Thymus (tissue), 11 donors: ENCODE measurements at regions not wholly inside any gene's neighbourhood (a gene's known extent, or its start where the extent isn't known, plus 50 kb on each side); places are given as distances from the start of the nearest gene placed in this dataset.

Experiments
- DNase-seq, 9 donors: peaks; one replicate each; pipeline ENCODE4 v3.0.0-alpha.2; 2013; ENCODE audit warnings: low spot score in 9 of 9, low read depth in 6 of 9, missing footprints in 1 of 9
- H3K27ac ChIP-seq, 2 donors: one replicate each; pipeline ENCODE4 v1.5.1; 2013; ENCODE audit warnings: control low read depth in 1 of 2, low read depth in 1 of 2, low read length in 1 of 2, mild to moderate bottlenecking in 1 of 2, moderate library complexity in 1 of 2
- H3K27me3 ChIP-seq, 2 donors: one replicate each; pipeline ENCODE4 v1.5.1; 2013; ENCODE audit warnings: low read length in 1 of 2; ENCODE audit not compliant: control insufficient read depth in 2 of 2, insufficient read depth in 1 of 2
- H3K36me3 ChIP-seq, 2 donors: one replicate each; pipeline ENCODE4 v1.5.1; 2013; ENCODE audit warnings: low read length in 1 of 2, mild to moderate bottlenecking in 1 of 2, moderate library complexity in 1 of 2; ENCODE audit not compliant: control insufficient read depth in 2 of 2, insufficient read depth in 2 of 2
- H3K4me1 ChIP-seq, 2 donors: one replicate each; pipeline ENCODE4 v1.5.1; 2013; ENCODE audit warnings: low read length in 2 of 2; ENCODE audit not compliant: control insufficient read depth in 2 of 2, insufficient read depth in 2 of 2
- H3K4me3 ChIP-seq, 2 donors: one replicate each; pipeline ENCODE4 v1.5.1; 2013; ENCODE audit warnings: low read length in 2 of 2, control low read depth in 1 of 2, mild to moderate bottlenecking in 1 of 2
- H3K9me3 ChIP-seq, 2 donors: one replicate each; pipeline ENCODE4 v1.5.1; 2013; ENCODE audit warnings: low read length in 1 of 2, mild to moderate bottlenecking in 1 of 2; ENCODE audit not compliant: control insufficient read depth in 2 of 2, insufficient read depth in 1 of 2
- WGBS: extraction: QIAGEN DNeasy Blood & Tissue Kit; methylation state at CpG from one replicate; pipeline ENCODE4 v1.1.7; 2013; 5-methylcytosine and 5-hydroxymethylcytosine counted together
- donor health status: healthy.

DNA sequence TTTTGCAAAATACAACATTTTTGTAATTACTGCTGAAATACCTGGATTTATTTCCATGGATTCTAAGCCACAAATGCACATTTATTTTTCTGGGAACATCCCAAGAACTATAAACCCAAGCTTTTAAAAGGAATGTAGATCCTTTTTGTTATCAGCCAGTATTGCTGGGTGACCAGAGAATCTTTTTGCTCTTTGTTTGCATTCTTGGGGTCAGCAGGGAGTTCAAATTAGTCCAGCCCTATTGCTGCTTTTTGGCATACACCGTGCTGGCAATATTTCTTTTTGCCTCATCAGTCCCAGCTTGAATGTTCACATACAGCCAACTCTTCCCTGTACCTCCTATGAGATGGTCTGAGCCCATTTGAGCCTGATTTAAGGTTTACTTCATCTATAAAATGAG lies 155.2 kb upstream of the CNR1 start:
- Histone ChIP-seq H3K9me3 (no peaks in the 10 kb centered on the region), H3K27me3 (no peaks in the 10 kb centered on the region), H3K36me3 (no peaks in the 10 kb centered on the region), H3K4me1 (no peaks in the 10 kb centered on the region), H3K4me3 (no peak overlapping the region), H3K27ac (no peak overlapping the region)
- no peak for DNase-seq
- 93% methylated on average over 1 of the region's 1 CpG for WGBS

GRCh38 chr6:88311561-88311960 lies 145.4 kb upstream of the CNR1 start:
- no peaks in the 10 kb centered on the region for H3K36me3 ChIP-seq
- H3K4me3 ChIP-seq: no peak overlapping the region
- WGBS: 94% methylated on average over 10 of the region's 10 CpGs
- no peaks in the 10 kb centered on the region for H3K4me1 ChIP-seq
- H3K27ac ChIP-seq: no peak overlapping the region
- no peaks in the 10 kb centered on the region for H3K27me3 ChIP-seq
- no peaks in the 10 kb centered on the region for H3K9me3 ChIP-seq
- DNase-seq: no peak

DNA sequence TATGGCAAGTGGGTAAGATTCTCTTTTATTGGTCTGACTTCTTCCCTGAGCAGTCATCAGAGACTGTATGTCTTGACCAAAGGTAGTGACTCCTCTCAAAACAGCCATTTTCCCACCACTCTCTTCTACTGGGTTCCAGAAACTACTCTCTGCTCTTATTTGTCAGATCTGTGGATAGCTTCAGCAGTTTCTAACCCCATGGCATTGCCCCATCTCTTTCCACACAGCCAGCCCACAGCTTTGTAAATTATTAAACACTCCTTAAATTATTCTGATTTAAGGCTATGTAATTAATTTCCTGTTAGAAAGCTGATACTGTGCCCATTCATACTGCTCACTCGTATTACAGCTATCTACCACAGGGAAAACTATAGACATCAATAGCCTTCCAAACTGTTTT lies 138.4 kb upstream of the CNR1 start:
- Histone ChIP-seq H3K27ac (no peak overlapping the region), H3K27me3 (no peaks in the 10 kb centered on the region), H3K4me1 (no peaks in the 10 kb centered on the region), H3K4me3 (no peak overlapping the region), H3K36me3 (no peaks in the 10 kb centered on the region), H3K9me3 (no peaks in the 10 kb centered on the region)
- 92% methylated on average over 1 of the region's 1 CpG for whole genome bisulfite sequencing
- no peak for DNase-seq

DNA sequence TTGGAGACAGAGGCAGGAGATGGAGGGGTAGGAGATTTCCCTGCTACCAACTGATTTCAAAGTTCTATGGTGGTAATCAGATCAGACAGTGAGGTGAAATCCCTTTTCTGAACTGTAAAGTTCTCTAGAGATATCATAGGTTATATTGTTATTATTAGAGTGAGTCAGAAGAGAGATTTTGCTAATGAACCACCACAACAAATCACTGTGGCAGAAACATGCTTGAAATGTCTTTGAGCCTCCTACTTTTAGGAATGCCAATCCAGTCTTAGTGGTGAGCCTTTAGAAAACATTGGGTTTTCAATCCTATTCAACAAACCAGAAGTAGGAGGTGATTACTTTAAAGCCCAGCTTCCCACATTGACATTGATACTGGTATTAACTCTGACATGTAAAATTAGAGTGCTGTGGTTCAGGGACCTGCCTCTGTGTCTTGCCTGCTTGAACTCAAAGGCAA lies 136.7 kb upstream of the CNR1 start:
- H3K27me3 ChIP-seq: no peaks in the 10 kb centered on the region
- no peak overlapping the region for H3K27ac ChIP-seq
- no peaks in the 10 kb centered on the region for H3K9me3 ChIP-seq
- H3K4me3 ChIP-seq: no peak overlapping the region
- no peaks in the 10 kb centered on the region for H3K4me1 ChIP-seq
- DNase-seq: no peak
- no peaks in the 10 kb centered on the region for H3K36me3 ChIP-seq

- Histone ChIP-seq H3K9me3 (no peaks in the 10 kb centered on the region), H3K27ac (no peak overlapping the region), H3K27me3 (no peaks in the 10 kb centered on the region), H3K4me1 (no peaks in the 10 kb centered on the region), H3K4me3 (no peak overlapping the region), H3K36me3 (no peaks in the 10 kb centered on the region)
- WGBS: 68% methylated on average over 5 of the region's 5 CpGs
- DNase-seq: no peak
Observed at GRCh38 chr6:88301888-88302768, 136.0 kb upstream of the CNR1 start.

GRCh38 chr6:88301256-88301655 lies 135.1 kb upstream of the CNR1 start:
- no peaks in the 10 kb centered on the region for H3K36me3 ChIP-seq

DNA sequence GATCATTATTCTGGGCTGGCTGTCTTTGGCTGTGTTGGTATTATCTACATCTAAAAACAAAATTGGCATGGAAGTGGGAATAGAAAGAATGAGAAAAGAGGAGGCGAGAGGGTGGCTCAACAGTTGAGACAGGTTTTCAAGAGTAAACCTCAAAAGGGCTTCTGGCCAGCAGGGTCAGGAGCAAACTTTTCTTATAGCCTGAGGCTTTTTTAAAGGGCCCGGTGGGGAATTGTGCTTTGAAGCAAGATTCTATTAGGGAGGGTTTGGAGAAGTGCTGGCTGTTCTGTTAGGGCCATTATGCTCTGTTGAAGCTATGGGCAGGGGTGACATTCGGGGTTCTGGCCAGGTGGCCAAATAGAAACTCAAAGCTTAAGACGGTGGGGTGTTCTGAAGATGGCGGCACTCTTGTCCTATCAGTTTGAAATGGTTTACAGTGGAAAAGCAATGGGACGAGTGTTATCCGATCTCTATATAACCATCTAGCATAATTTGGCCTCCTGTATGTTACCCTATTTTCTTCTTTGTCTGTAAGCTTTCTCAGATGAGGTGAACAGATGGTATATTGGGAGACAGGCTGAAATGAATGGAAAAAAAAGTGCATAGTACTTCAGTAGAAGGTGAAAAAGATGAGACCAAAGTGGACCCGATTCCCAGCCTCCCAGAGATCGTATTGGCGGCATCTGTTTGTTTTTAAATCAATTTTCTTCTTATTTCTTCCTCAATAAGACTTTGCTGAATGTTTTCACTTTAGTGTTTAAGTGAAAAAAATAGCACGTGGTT lies 132.1 kb upstream of the CNR1 start:
- WGBS: 89% methylated on average over 11 of the region's 11 CpGs
- Histone ChIP-seq H3K9me3 (no peaks in the 10 kb centered on the region), H3K4me1 (no peaks in the 10 kb centered on the region), H3K36me3 (no peaks in the 10 kb centered on the region), H3K27ac (no peak overlapping the region), H3K4me3 (no peak overlapping the region), H3K27me3 (no peaks in the 10 kb centered on the region)
- DNase-seq: no peak

More at GRCh38 chr6:88301256-88301655, 135.1 kb upstream of the CNR1 start:
- no peak for DNase-seq
- Histone ChIP-seq H3K27me3 (no peaks in the 10 kb centered on the region), H3K9me3 (no peaks in the 10 kb centered on the region), H3K4me1 (no peaks in the 10 kb centered on the region), H3K27ac (no peak overlapping the region), H3K4me3 (no peak overlapping the region)

- no peak overlapping the region for H3K4me3 ChIP-seq
- H3K36me3 ChIP-seq: no peaks in the 10 kb centered on the region
- no peak overlapping the region for H3K27ac ChIP-seq
- no peaks in the 10 kb centered on the region for H3K4me1 ChIP-seq
- H3K27me3 ChIP-seq: no peaks in the 10 kb centered on the region
- no peak for DNase-seq
- 87% methylated on average over 2 of the region's 2 CpGs for WGBS
- no peaks in the 10 kb centered on the region for H3K9me3 ChIP-seq
Observed at GRCh38 chr6:88296694-88297093, 130.5 kb upstream of the CNR1 start.

DNA sequence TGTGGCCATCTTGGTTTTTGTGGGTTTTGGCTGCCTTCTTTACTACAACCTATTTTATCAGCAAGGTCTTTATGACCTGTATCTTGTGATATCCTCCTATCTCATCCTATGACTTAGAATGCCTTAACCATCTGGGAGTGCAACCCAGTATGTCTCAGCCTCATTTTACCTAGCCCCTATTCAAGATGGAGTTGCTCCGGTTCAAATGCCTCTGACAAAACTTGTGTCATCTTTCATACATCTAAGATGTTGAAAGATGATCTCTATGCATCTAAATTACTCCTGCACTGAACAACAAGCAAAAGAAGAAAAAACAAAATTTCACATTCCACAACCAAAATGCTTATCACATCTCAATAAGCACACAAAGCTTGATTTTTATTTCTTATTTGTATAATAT lies 129.5 kb upstream of the CNR1 start:
- DNase-seq: no peak
- 94% methylated on average over 1 of the region's 1 CpG for WGBS
- Histone ChIP-seq H3K36me3 (no peaks in the 10 kb centered on the region), H3K27me3 (no peaks in the 10 kb centered on the region), H3K9me3 (no peaks in the 10 kb centered on the region), H3K4me1 (no peaks in the 10 kb centered on the region), H3K27ac (no peak overlapping the region), H3K4me3 (no peak overlapping the region)
